ENCODE measurements at regions not wholly inside any gene's neighbourhood (a gene's known extent, or its start where the extent isn't known, plus 50 kb on each side); places are given as distances from the start of the nearest gene placed in this dataset.

- TF ChIP-seq CTCF (IDR thresholded peaks at IDR 0.05; ENCODE audit: low read depth, low read length, missing input control), result no peak
- TF ChIP-seq EGR1 (IDR thresholded peaks at IDR 0.05; ENCODE audit: low read depth in 2 of 2), result no peak
- no peak for TF ChIP-seq ZBTB33 (IDR thresholded peaks at IDR 0.05)
- no peak for TF ChIP-seq JUND (IDR thresholded peaks at IDR 0.05)
- TF ChIP-seq TAF1 (conservative IDR thresholded peaks at IDR 0.05), result no peak
- no peak for TF ChIP-seq GABPA (IDR thresholded peaks at IDR 0.05 in 1 of 2, conservative IDR thresholded peaks at IDR 0.05 in 1 of 2)
- no peak for TF ChIP-seq ATF3 (IDR thresholded peaks at IDR 0.05)
- no peak for TF ChIP-seq YY1 (IDR thresholded peaks at IDR 0.05)
- TF ChIP-seq SP1 (IDR thresholded peaks at IDR 0.05), result no peak
Observed at GRCh38 chr5:124678468-124678867, 68.0 kb downstream of the ZNF608 start.
